GM23338 (cell line): ENCODE measurements at regions not wholly inside any gene's neighbourhood (a gene's known extent, or its start where the extent isn't known, plus 50 kb on each side); places are given as distances from the start of the nearest gene placed in this dataset.

Experiments
- EZH2 ChIP-seq: fragments of 200-600 bp; sonication (generic); IDR thresholded peaks from one replicate; pipeline ENCODE4 v1.8.0; 2017; ENCODE audit warnings: antibody characterized with exemption, mild to moderate bottlenecking, low read depth; ENCODE audit not compliant: unreplicated experiment
- POLR2AphosphoS5 ChIP-seq: IDR thresholded peaks from 2 replicates; pipeline ENCODE4 v1.6.1; 2016; ENCODE audit warnings: antibody characterized with exemption, low read depth
- REST ChIP-seq: IDR thresholded peaks from one replicate; pipeline ENCODE4 v1.6.1; 2018; ENCODE audit warnings: antibody characterized with exemption; ENCODE audit not compliant: unreplicated experiment
- TF ChIP-seq, protein P1 (sequence below), 2 experiments: fragments of 200-600 bp in 1 of 2; sonication (generic) in 1 of 2; conservative IDR thresholded peaks; 2 replicates each; pipeline versions ENCODE4 v1.5.1 to v1.6.1; 2016 to 2017; ENCODE audit warnings: antibody characterized with exemption in 2 of 2, low read depth in 2 of 2, mild to moderate bottlenecking in 2 of 2, moderate library complexity in 1 of 2

GRCh38 chr13:50450279-50450678 is 393.2 kb downstream of the DLEU7 start:
- TF ChIP-seq, protein P1, sequence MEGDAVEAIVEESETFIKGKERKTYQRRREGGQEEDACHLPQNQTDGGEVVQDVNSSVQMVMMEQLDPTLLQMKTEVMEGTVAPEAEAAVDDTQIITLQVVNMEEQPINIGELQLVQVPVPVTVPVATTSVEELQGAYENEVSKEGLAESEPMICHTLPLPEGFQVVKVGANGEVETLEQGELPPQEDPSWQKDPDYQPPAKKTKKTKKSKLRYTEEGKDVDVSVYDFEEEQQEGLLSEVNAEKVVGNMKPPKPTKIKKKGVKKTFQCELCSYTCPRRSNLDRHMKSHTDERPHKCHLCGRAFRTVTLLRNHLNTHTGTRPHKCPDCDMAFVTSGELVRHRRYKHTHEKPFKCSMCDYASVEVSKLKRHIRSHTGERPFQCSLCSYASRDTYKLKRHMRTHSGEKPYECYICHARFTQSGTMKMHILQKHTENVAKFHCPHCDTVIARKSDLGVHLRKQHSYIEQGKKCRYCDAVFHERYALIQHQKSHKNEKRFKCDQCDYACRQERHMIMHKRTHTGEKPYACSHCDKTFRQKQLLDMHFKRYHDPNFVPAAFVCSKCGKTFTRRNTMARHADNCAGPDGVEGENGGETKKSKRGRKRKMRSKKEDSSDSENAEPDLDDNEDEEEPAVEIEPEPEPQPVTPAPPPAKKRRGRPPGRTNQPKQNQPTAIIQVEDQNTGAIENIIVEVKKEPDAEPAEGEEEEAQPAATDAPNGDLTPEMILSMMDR (conservative IDR thresholded peaks at IDR 0.05; ENCODE audit: low read depth in 2 of 2): no peak
- TF ChIP-seq EZH2 (no peak), POLR2AphosphoS5 (no peak), REST (no peak)
